ENCODE measurements at regions not wholly inside any gene's neighbourhood (a gene's known extent, or its start where the extent isn't known, plus 50 kb on each side); places are given as distances from the start of the nearest gene placed in this dataset.

GRCh38 chr13:24060993-24061392, 99.5 kb upstream of the SPATA13 start:
- ATAC-seq = no peak
- no peaks in the 10 kb centered on the region for H3K9me3 Mint-ChIP-seq
- H3K4me1 Mint-ChIP-seq (ENCODE audit: low read depth) = peaks cover 28% of the 10 kb centered on the region
- H3K36me3 Mint-ChIP-seq (ENCODE audit: low read depth) = no peaks in the 10 kb centered on the region
- ChIA-PET POLR2A (no interaction called here), CTCF (interaction anchor here (2.0 to 7.4 kb wide), 4 partner anchors 8 to 168 kb away, joined by 5 to 40 read pairs (median 10); no protein-coding TSS in a partner anchor)
- intact Hi-C loops (cut with micrococcal nuclease) = no loop called here
- H3K27me3 Mint-ChIP-seq = peaks cover 2% of the 10 kb centered on the region
- no peak for TF ChIP-seq CTCF (IDR thresholded peaks at IDR 0.05)
- no peak overlapping the region for H3K4me3 Mint-ChIP-seq
- no peak overlapping the region for H3K27ac Mint-ChIP-seq
- no peak for DNase-seq

GRCh38 chr13:24063281-24063877, 97.1 kb upstream of the SPATA13 start:
- intact Hi-C loops (cut with micrococcal nuclease) = no loop called here
- ATAC-seq = peak; percentile 69
- Mint-ChIP-seq H3K36me3 (ENCODE audit: low read depth) (no peaks in the 10 kb centered on the region), H3K27me3 (peaks cover 2% of the 10 kb centered on the region), H3K27ac (peak overlapping the region; percentile 61), H3K4me1 (ENCODE audit: low read depth) (peaks cover 28% of the 10 kb centered on the region), H3K4me3 (no peak overlapping the region), H3K9me3 (no peaks in the 10 kb centered on the region)
- ChIA-PET CTCF (interaction anchor here (1.0 to 7.4 kb wide), 3 partner anchors 11 to 41 kb away, joined by 3 to 40 read pairs (median 3); no protein-coding TSS in a partner anchor), POLR2A (interaction anchor here (1.7 kb wide), 1 partner anchor 35 kb away, joined by 4 read pairs; no protein-coding TSS in a partner anchor)
- no peak for TF ChIP-seq CTCF (IDR thresholded peaks at IDR 0.05)
- DNase-seq = peak; percentile 54

GRCh38 chr13:24064371-24064770, 96.1 kb upstream of the SPATA13 start:
- H3K27ac Mint-ChIP-seq = peak overlapping the region; percentile 61
- no peaks in the 10 kb centered on the region for H3K9me3 Mint-ChIP-seq
- H3K36me3 Mint-ChIP-seq (ENCODE audit: low read depth) = no peaks in the 10 kb centered on the region
- ChIA-PET CTCF (interaction anchor here (0.8 to 7.4 kb wide), 5 partner anchors 11 to 165 kb away, joined by 3 to 40 read pairs (median 5); no protein-coding TSS in a partner anchor), POLR2A (no interaction called here)
- H3K27me3 Mint-ChIP-seq = peaks cover 2% of the 10 kb centered on the region
- intact Hi-C loops (cut with micrococcal nuclease) = no loop called here
- peak; percentile 24 for ATAC-seq
- H3K4me1 Mint-ChIP-seq (ENCODE audit: low read depth) = peaks cover 28% of the 10 kb centered on the region
- no peak for TF ChIP-seq CTCF (IDR thresholded peaks at IDR 0.05)
- no peak for DNase-seq
- no peak overlapping the region for H3K4me3 Mint-ChIP-seq

- no peak for TF ChIP-seq CTCF (IDR thresholded peaks at IDR 0.05)
- CTCF ChIA-PET = interaction anchor here (0.8 to 7.4 kb wide), 4 partner anchors 10 to 164 kb away, joined by 3 to 40 read pairs (median 6); no protein-coding TSS in a partner anchor
- Mint-ChIP-seq H3K9me3 (no peaks in the 10 kb centered on the region), H3K4me3 (no peak overlapping the region), H3K27me3 (peaks cover 2% of the 10 kb centered on the region), H3K27ac (no peak overlapping the region), H3K36me3 (ENCODE audit: low read depth) (no peaks in the 10 kb centered on the region), H3K4me1 (ENCODE audit: low read depth) (peaks cover 28% of the 10 kb centered on the region)
- POLR2A ChIA-PET = no interaction called here
- intact Hi-C loops (cut with micrococcal nuclease) = no loop called here
- ATAC-seq = peak; percentile 54
- peak; percentile 15 for DNase-seq
Observed at GRCh38 chr13:24065176-24065575, 95.3 kb upstream of the SPATA13 start.
